HFFc6 (cell line): ENCODE measurements at regions not wholly inside any gene's neighbourhood (a gene's known extent, or its start where the extent isn't known, plus 50 kb on each side); places are given as distances from the start of the nearest gene placed in this dataset.

Experiments
- DNase-seq: peaks from one replicate; pipeline ENCODE4 v3.0.0-alpha.2; 2018
- H3K27ac Mint-ChIP-seq: 2 replicates; pipeline ENCODE4 v1.8.0; 2020; ENCODE audit warnings: mild to moderate bottlenecking, mixed read lengths
- H3K27me3 Mint-ChIP-seq: 2 replicates; pipeline ENCODE4 v1.8.0; 2021; ENCODE audit warnings: mild to moderate bottlenecking, moderate library complexity, mixed read lengths; ENCODE audit not compliant: insufficient read depth
- H3K36me3 Mint-ChIP-seq: 2 replicates; pipeline ENCODE4 v1.8.0; 2021; ENCODE audit warnings: low read depth, mixed read lengths
- H3K4me1 Mint-ChIP-seq: 2 replicates; pipeline ENCODE4 v1.8.0; 2020; ENCODE audit warnings: low read depth, mixed read lengths
- H3K4me3 Mint-ChIP-seq: 2 replicates; pipeline ENCODE4 v1.8.0; 2020; ENCODE audit warnings: mild to moderate bottlenecking, moderate library complexity, mixed read lengths
- H3K9me3 Mint-ChIP-seq: 2 replicates; pipeline ENCODE4 v1.8.0; 2020; ENCODE audit warnings: mild to moderate bottlenecking, mixed read lengths
- TF ChIP-seq, protein P1 (sequence below): fragments of 200-600 bp; sonication (generic); IDR thresholded peaks from 2 replicates; pipeline ENCODE4 v1.5.0; 2021; ENCODE audit warnings: antibody characterized with exemption, mild to moderate bottlenecking

DNA sequence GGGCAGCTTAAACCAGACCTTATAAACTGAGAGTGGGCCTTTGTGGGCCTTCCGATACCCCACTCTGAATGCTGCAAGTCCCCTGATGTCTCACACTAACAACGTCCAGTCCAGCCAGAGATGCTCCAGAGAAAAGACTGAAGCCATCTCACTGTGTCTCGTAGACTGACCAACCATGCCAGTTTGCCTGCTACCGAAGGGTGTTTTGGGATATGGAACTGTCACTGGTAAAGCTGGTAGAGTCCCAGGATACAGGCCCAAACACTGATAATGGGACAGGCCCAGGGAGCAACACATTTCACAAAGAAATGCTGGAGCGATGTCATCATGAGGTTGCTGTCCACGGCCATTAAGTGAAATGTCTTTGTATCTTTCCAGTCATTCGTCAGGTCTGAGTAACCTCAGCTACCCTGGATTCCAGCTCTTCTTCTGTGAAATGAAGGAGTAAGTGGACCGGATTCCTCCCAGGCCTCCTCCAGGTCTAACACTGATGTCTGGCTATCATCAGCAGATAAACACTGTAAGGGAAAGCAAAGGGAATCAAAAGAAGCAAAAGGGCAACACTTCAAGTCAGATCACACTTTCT lies 81.6 kb downstream of the SLC5A7 start:
- Mint-ChIP-seq H3K4me3 (no peak overlapping the region), H3K4me1 (no peaks in the 10 kb centered on the region), H3K36me3 (no peaks in the 10 kb centered on the region), H3K9me3 (no peaks in the 10 kb centered on the region), H3K27me3 (no peaks in the 10 kb centered on the region; the same call in 1 of the 2 replicates), H3K27ac (no peak overlapping the region)
- TF ChIP-seq, protein P1, sequence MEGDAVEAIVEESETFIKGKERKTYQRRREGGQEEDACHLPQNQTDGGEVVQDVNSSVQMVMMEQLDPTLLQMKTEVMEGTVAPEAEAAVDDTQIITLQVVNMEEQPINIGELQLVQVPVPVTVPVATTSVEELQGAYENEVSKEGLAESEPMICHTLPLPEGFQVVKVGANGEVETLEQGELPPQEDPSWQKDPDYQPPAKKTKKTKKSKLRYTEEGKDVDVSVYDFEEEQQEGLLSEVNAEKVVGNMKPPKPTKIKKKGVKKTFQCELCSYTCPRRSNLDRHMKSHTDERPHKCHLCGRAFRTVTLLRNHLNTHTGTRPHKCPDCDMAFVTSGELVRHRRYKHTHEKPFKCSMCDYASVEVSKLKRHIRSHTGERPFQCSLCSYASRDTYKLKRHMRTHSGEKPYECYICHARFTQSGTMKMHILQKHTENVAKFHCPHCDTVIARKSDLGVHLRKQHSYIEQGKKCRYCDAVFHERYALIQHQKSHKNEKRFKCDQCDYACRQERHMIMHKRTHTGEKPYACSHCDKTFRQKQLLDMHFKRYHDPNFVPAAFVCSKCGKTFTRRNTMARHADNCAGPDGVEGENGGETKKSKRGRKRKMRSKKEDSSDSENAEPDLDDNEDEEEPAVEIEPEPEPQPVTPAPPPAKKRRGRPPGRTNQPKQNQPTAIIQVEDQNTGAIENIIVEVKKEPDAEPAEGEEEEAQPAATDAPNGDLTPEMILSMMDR: no peak
- DNase-seq: no peak

DNA sequence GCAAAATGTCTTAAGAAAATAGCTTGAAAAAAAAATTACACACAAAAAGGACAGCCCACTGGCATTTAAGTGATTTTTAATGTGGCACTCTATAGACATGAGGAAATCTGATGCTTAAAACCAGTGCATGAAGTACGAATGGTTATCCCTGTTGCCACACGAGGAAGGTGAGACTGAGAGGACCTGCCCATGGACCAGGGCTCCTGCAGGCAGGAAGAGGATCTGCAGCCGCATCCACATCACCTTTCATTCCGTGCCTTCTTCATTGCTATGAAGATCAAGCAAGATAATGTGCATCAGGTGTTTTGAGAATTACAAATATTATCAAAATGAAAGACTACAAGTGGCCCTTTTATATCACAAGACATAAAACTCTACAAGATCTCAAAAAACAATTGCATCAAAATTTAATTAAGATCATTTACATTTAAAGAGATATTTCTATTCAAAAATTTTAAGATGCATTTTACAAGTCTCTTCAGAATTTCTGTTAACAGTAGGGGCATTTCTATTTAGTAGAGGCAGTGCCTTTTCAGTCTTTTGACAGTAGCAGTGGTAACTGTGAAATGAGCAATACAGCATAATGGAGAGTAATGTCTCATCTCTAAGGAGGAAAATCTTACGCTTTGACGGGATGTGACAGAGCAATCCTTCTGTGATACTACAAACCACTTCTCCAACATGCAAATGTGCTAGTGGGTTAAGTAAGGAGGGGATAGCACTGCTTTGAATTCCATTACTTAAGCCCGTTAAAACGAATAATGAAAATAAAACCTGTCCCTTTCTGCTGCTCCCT lies 83.4 kb downstream of the SLC5A7 start:
- H3K9me3 Mint-ChIP-seq: no peaks in the 10 kb centered on the region
- no peaks in the 10 kb centered on the region for H3K4me1 Mint-ChIP-seq
- H3K4me3 Mint-ChIP-seq: no peak overlapping the region
- no peaks in the 10 kb centered on the region for H3K36me3 Mint-ChIP-seq
- H3K27ac Mint-ChIP-seq: no peak overlapping the region
- TF ChIP-seq, protein P1: peak; percentile 19; the same call in 1 of the 2 replicates
- DNase-seq: no peak
- no peaks in the 10 kb centered on the region; the same call in 1 of the 2 replicates for H3K27me3 Mint-ChIP-seq

DNA sequence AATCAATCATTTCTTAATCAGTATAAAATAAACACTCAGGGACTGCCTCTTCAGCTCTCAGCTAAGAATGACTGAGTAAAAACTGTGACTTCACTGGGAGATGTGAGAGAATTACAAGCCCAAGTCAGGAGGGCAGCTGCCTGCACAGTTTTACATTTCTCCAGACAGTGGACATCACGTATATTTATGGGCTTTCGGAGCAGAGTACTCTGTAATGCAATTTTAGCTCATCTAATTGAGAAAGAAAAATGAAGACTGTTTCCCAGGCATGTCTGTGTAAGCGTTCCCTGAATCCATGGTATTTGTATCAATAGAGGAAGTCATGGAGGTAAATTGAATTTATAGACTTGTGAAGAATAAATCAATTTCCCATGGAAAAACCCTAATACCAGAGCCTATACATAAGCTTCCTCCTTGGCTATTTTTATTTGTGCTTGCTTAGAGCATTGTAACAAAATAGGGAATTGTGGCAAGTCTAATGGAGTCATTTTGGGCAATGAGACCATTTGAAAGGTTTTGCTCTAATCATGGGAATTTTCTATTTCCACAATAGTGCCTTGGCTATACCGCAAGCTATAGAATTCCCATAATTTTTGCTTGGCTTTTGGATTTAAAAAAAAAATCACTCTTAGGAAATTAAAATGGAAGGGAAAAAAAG lies 87.2 kb downstream of the SLC5A7 start:
- no peaks in the 10 kb centered on the region for H3K27me3 Mint-ChIP-seq
- TF ChIP-seq, protein P1: no peak

DNA sequence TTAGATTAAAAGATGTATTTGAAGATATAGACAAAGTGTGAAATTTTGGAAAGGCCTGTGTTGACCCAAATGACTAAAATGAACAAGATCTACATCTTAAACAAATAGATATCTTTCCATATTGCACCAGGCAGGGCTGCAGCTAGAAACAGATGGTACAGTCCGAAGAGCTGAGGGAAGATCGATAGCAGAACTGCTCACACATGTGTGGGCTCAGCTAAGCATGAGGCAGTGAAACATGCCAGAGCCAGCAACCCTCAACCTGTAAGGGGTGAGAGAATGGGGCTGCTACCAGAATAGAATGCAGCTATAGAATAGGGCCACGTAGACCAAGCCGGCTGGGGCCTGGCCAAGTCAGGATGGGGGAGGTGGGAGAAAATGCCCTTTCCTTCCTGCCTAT lies 87.8 kb downstream of the SLC5A7 start:
- no peaks in the 10 kb centered on the region for H3K36me3 Mint-ChIP-seq
- H3K4me3 Mint-ChIP-seq: no peak overlapping the region
- H3K27me3 Mint-ChIP-seq: no peaks in the 10 kb centered on the region
- H3K9me3 Mint-ChIP-seq: no peaks in the 10 kb centered on the region; the same call in 1 of the 2 replicates
- TF ChIP-seq, protein P1: no peak
- no peaks in the 10 kb centered on the region for H3K4me1 Mint-ChIP-seq
- no peak overlapping the region for H3K27ac Mint-ChIP-seq
- no peak for DNase-seq

More for the DNA sequence above, 87.2 kb downstream of the SLC5A7 start:
- H3K9me3 Mint-ChIP-seq: no peaks in the 10 kb centered on the region; the same call in 1 of the 2 replicates
- no peak for DNase-seq
- no peaks in the 10 kb centered on the region for H3K36me3 Mint-ChIP-seq
- no peaks in the 10 kb centered on the region for H3K4me1 Mint-ChIP-seq
- H3K4me3 Mint-ChIP-seq: no peak overlapping the region
- no peak overlapping the region for H3K27ac Mint-ChIP-seq

DNA sequence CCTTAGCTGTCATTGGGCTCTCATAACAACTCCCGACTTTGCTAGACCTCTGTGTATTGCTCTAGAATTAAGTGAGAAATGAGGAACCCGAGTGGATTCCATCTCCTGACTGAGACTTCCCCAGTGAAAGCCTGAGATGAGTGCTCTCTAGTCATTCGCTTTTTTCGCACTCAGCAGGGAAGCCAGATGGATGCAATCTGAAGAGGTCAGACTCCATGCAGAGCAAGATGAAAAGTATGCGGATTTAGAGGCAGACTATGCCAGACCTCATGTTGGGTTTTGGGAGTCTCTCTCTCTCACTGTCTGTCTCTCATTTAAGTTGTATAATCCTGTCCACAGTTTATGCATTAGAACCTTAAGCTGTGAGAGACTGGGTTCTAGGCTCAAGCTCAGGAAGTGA lies 88.6 kb downstream of the SLC5A7 start:
- H3K4me1 Mint-ChIP-seq: no peaks in the 10 kb centered on the region
- H3K36me3 Mint-ChIP-seq: no peaks in the 10 kb centered on the region
- H3K9me3 Mint-ChIP-seq: peaks cover 6% of the 10 kb centered on the region
- H3K27ac Mint-ChIP-seq: no peak overlapping the region
- TF ChIP-seq, protein P1: no peak
- no peak overlapping the region for H3K4me3 Mint-ChIP-seq
- no peaks in the 10 kb centered on the region for H3K27me3 Mint-ChIP-seq
- DNase-seq: no peak
